Upper lobe of left lung (tissue), 6 donors: ENCODE measurements at regions not wholly inside any gene's neighbourhood (a gene's known extent, or its start where the extent isn't known, plus 50 kb on each side); places are given as distances from the start of the nearest gene placed in this dataset.

Experiments
- ATAC-seq, 2 donors: fragments of 200-7000 bp; cut with Tn5 transposase; one replicate each; pipeline ENCODE4 v1.9.1; 2022; ENCODE audit warnings: mild to moderate bottlenecking in 2 of 2, moderate library complexity in 2 of 2; ENCODE audit not compliant: low FRiP score in 2 of 2
- DNase-seq, 2 donors: peaks; one replicate each; pipeline ENCODE4 v3.0.0-alpha.2; 2019 to 2020
- H3K27ac ChIP-seq, 4 donors: fragments of 200-600 bp; sonication (generic); one replicate each; pipeline ENCODE4 v1.5.1; 2016 to 2019
- H3K27me3 ChIP-seq, 4 donors: fragments of 200-600 bp; sonication (generic); one replicate each; pipeline ENCODE4 v1.5.1; 2017 to 2019
- H3K36me3 ChIP-seq, 4 donors: fragments of 200-600 bp; sonication (generic); one replicate each; pipeline ENCODE4 v1.5.1; 2016 to 2019
- H3K4me1 ChIP-seq, 4 donors: fragments of 200-600 bp; sonication (generic); one replicate each; pipeline ENCODE4 v1.5.1; 2018 to 2019
- H3K4me3 ChIP-seq, 4 donors: fragments of 200-600 bp; sonication (generic); one replicate each; pipeline ENCODE4 v1.5.1; 2017 to 2019; ENCODE audit warnings: mild to moderate bottlenecking in 2 of 4, moderate library complexity in 1 of 4
- H3K9me3 ChIP-seq, 4 donors: fragments of 200-600 bp; sonication (generic); one replicate each; pipeline ENCODE4 v1.5.1; 2018 to 2019
- EP300 ChIP-seq, 4 donors: sonication (generic); formaldehyde crosslinking; IDR thresholded peaks; one replicate each; pipeline ENCODE4 v1.5.1; 2017; ENCODE audit warnings: antibody characterized with exemption in 4 of 4, control low read depth in 2 of 4
- POLR2A ChIP-seq, 4 donors: fragments of 450-650 bp; IDR thresholded peaks; one replicate each; pipeline ENCODE4 v1.5.1; 2016 to 2017; ENCODE audit warnings: antibody characterized with exemption in 4 of 4, mild to moderate bottlenecking in 2 of 4
- POLR2AphosphoS5 ChIP-seq, 2 donors: sonication (generic); formaldehyde crosslinking; IDR thresholded peaks; one replicate each; pipeline ENCODE4 v1.5.1; 2017; ENCODE audit warnings: antibody characterized with exemption in 2 of 2
- WGBS, 2 donors: methylation state at CpG; one replicate each; pipeline ENCODE4 v1.1.5; 2017 to 2018; 5-methylcytosine and 5-hydroxymethylcytosine counted together
- TF ChIP-seq, protein P1 (sequence below), 6 experiments: fragments of 450-650 bp in 4 of 6; fragments of 200-600 bp in 2 of 6; sonication (generic) in 2 of 6; IDR thresholded peaks; one replicate each; pipeline ENCODE4 v1.5.1; 2016 to 2019; ENCODE audit warnings: antibody characterized with exemption in 6 of 6
- donor health status: DM: no; HTN: no; CAD: no; lungs with moderate emphysema.
- donor health status: DM: no; HTN: yes; CAD: no; lungs with severe emphysema.

DNA sequence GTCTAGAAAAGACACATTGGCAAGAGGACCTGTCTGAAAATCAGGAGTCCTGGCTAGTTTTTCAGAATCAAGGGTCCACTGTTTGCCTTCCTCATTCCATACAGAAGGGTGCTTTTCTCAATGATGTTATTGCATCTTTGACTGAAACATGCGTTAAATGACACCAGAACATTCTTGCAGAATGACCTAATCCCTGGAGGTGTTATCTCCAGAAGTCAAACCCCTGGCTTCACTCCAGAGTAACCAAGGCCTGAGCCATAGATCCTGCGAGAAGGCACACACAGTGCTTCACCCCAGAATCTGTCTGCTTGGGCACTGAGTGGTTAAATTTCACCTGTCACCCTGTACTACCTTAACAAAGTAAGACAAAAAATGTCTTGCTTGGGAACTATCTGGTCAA is 1055.2 kb upstream of the FANCL start:
- no peaks in the 10 kb centered on the region for H3K4me1 ChIP-seq
- H3K36me3 ChIP-seq, result no peaks in the 10 kb centered on the region
- no peak for ATAC-seq
- DNase-seq, result no peak
- no peak for TF ChIP-seq POLR2A (IDR thresholded peaks at IDR 0.05)
- no peak for TF ChIP-seq POLR2AphosphoS5 (IDR thresholded peaks at IDR 0.05)
- no peak for TF ChIP-seq EP300 (IDR thresholded peaks at IDR 0.05)
- TF ChIP-seq, protein P1, sequence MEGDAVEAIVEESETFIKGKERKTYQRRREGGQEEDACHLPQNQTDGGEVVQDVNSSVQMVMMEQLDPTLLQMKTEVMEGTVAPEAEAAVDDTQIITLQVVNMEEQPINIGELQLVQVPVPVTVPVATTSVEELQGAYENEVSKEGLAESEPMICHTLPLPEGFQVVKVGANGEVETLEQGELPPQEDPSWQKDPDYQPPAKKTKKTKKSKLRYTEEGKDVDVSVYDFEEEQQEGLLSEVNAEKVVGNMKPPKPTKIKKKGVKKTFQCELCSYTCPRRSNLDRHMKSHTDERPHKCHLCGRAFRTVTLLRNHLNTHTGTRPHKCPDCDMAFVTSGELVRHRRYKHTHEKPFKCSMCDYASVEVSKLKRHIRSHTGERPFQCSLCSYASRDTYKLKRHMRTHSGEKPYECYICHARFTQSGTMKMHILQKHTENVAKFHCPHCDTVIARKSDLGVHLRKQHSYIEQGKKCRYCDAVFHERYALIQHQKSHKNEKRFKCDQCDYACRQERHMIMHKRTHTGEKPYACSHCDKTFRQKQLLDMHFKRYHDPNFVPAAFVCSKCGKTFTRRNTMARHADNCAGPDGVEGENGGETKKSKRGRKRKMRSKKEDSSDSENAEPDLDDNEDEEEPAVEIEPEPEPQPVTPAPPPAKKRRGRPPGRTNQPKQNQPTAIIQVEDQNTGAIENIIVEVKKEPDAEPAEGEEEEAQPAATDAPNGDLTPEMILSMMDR (IDR thresholded peaks at IDR 0.05), result no peak
- no peaks in the 10 kb centered on the region for H3K27me3 ChIP-seq
- no peaks in the 10 kb centered on the region for H3K9me3 ChIP-seq
- no peak overlapping the region for H3K4me3 ChIP-seq
- no peak overlapping the region for H3K27ac ChIP-seq
- 45 to 55% methylated on average over 2 of the region's 2 CpGs for WGBS, 2 donors

DNA sequence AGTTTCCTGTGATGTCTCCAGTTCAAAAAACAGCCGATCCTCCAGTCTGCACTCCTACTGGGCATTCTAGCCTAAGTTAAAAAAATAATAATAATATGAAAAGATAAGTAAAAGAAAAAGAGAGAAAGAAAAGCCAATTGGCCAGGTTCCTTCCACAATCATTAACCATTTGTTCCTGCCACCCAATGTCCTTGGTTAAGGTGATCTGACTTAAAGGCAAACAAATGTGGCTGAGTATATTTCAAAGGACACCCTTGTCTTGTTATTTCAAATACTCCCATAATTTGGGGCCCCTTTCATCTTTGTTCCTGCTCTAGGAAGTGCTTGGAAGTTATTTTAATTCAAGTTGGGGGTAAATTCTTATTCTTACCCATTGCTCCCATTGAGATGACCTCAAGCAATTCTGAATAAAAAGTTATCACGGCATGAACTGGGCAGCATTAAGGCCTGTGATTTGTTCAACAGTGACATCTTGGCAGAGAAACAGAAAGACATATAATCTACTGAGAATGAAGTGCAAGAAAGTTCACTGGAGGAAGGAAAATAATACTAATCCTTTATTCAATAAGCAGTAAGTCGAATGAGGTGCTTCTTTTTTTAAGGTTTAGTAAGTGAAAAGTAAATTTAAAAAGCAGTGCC is 1054.5 kb upstream of the FANCL start:
- Histone ChIP-seq H3K4me1 (no peaks in the 10 kb centered on the region), H3K27me3 (no peaks in the 10 kb centered on the region), H3K9me3 (no peaks in the 10 kb centered on the region), H3K36me3 (no peaks in the 10 kb centered on the region), H3K4me3 (no peak overlapping the region), H3K27ac (no peak overlapping the region)
- WGBS, 2 donors, result 48 to 64% methylated on average over 3 of the region's 3 CpGs
- ATAC-seq (no peak), DNase-seq (no peak)
- TF ChIP-seq EP300 (IDR thresholded peaks at IDR 0.05) (no peak), POLR2AphosphoS5 (IDR thresholded peaks at IDR 0.05) (no peak), POLR2A (IDR thresholded peaks at IDR 0.05) (no peak)
- TF ChIP-seq, protein P1 (IDR thresholded peaks at IDR 0.05), result no peak

DNA sequence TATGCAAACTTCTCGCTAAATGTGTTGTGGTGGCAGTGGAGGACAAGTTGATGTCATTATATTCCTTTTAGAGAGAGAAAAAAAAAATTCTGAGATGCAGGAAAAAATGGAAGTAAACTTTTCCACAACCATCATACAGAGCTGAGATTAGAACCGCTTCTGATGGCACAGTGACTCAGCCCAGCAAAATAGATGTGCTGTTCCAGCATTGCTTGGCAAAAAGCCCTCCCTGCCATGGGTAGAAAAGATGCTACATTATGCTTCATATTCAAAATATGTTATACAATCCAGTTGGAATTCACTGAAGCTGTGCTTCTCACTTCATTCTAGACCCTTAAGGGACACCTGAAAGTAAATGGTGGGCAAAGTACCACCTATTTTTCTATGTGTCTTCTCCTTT is 1047.6 kb upstream of the FANCL start:
- TF ChIP-seq EP300 (IDR thresholded peaks at IDR 0.05), result no peak
- no peak for TF ChIP-seq POLR2A (IDR thresholded peaks at IDR 0.05)
- H3K27me3 ChIP-seq, result no peaks in the 10 kb centered on the region
- H3K4me3 ChIP-seq, result no peak overlapping the region
- no peak overlapping the region for H3K27ac ChIP-seq
- H3K4me1 ChIP-seq, result no peaks in the 10 kb centered on the region
- no peaks in the 10 kb centered on the region for H3K36me3 ChIP-seq
- ATAC-seq (no peak), DNase-seq (no peak)
- 76 to 84% methylated on average over 2 of the region's 2 CpGs for WGBS, 2 donors
- no peaks in the 10 kb centered on the region for H3K9me3 ChIP-seq

DNA sequence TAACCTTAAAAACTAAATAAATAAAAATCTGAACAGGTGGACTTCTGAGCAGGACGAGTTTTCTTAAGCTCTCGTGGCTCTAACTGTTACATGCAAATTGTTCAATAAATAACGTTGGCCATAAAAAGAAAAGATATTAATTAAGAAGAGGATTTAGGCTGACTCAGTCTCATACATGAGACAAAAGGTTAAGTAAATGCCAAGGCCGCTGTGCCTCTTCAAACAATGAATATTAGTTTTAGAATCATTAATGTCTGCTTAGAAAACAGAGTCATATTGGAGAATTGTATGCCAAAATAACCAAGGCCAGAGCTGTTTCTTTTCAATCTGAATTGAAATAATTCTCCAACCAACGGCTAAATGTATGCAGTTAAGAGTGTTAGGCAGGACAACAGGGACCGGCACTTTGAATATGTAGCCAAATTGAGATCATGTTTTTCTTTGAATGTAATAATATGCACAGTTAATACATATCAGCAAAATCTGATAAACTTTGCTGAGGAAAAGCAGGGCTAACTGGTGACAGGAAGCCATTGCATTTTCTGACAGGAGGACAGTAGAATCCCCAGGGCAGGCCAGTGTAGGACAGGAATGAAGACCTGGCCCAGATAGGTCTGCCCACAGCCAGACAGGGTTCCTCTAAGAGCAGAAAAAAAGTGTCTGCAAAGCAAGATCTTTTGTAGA is 1041.4 kb upstream of the FANCL start:
- no peaks in the 10 kb centered on the region for H3K36me3 ChIP-seq
- ATAC-seq (no peak), DNase-seq (no peak)
- H3K4me1 ChIP-seq, result no peaks in the 10 kb centered on the region
- no peak overlapping the region for H3K27ac ChIP-seq
- TF ChIP-seq EP300 (IDR thresholded peaks at IDR 0.05) (no peak), POLR2AphosphoS5 (IDR thresholded peaks at IDR 0.05) (no peak), POLR2A (IDR thresholded peaks at IDR 0.05) (no peak)
- TF ChIP-seq, protein P1 (IDR thresholded peaks at IDR 0.05), result no peak
- H3K4me3 ChIP-seq, result no peak overlapping the region
- 57 to 69% methylated on average over 6 of the region's 6 CpGs for WGBS, 2 donors
- no peaks in the 10 kb centered on the region for H3K27me3 ChIP-seq
- no peaks in the 10 kb centered on the region for H3K9me3 ChIP-seq

DNA sequence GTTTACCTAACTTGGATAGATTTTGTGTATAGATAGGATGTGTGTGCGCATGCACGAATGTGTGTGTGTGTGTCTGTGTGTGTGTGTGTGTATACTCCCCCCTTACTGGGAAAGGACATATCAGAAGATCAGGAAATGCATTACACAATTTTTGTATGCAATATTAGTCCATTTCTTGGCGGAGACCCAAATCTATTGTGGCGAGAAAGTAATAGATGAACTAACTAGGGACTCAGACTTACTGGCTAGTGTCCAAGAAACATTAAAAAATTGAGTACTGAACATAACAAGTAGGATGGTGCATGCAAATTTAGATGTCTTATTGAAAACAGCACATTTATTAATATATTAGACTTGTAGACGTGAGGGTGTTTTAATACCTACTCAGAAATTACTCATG is 1036.5 kb upstream of the FANCL start:
- ATAC-seq (no peak), DNase-seq (no peak)
- H3K36me3 ChIP-seq, result no peaks in the 10 kb centered on the region
- H3K27me3 ChIP-seq, result no peaks in the 10 kb centered on the region
- no peaks in the 10 kb centered on the region for H3K9me3 ChIP-seq
- no peak overlapping the region for H3K4me3 ChIP-seq
- TF ChIP-seq, protein P1 (IDR thresholded peaks at IDR 0.05), result no peak
- no peak for TF ChIP-seq EP300 (IDR thresholded peaks at IDR 0.05)
- TF ChIP-seq POLR2AphosphoS5 (IDR thresholded peaks at IDR 0.05), result no peak
- no peak for TF ChIP-seq POLR2A (IDR thresholded peaks at IDR 0.05)
- H3K27ac ChIP-seq, result no peak overlapping the region
- H3K4me1 ChIP-seq, result no peaks in the 10 kb centered on the region
- WGBS, 2 donors, result 34 to 67% methylated on average over 5 of the region's 5 CpGs
